NCI-H2196 (cell line): ENCODE measurements at regions not wholly inside any gene's neighbourhood (a gene's known extent, or its start where the extent isn't known, plus 50 kb on each side); places are given as distances from the start of the nearest gene placed in this dataset.

ENCODE experiments used
- DNase-seq: peaks from one replicate; lab custom pipeline; 2025; ENCODE audit not compliant: unreplicated experiment; lab: John Stamatoyannopoulos, UW

DNA sequence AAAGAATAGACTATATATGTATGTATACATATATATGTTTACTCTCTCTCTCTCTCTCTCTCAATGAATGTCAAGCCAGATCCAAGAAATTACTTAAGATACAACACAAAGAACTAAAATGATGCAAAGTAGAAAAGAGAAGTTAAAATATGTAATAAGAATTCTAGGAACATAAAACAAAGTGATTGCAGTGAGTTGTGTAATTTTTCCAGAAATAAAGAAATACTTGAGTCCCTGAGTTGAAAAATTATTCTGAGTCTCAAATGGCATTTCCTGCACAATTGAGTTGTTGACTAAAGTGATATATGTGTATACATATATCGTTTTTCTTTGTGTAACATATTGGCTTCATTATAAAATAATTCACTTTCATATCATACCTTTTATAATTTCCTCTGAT lies 262.4 kb downstream of the INSIG2 start:
- no peak for DNase-seq

DNA sequence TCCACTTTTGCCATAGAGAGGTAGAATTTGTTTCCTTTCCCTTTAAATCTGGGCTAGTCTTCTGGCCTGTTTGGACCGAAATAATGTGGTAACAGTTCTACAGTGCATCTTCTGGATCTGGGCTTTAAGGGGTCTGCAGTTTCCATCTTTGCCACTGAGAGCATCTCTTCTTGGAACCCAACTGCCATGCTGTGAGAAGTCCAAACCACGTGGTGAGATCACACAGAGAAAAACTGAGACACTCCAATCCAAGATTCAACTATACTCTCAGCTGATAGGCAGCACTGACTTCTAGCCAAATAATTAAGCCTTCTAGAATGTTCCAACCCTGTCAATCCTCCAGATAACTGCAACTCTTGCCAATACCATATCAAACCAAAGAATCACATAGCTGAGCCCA lies 261.1 kb downstream of the INSIG2 start:
- DNase-seq: no peak

DNA sequence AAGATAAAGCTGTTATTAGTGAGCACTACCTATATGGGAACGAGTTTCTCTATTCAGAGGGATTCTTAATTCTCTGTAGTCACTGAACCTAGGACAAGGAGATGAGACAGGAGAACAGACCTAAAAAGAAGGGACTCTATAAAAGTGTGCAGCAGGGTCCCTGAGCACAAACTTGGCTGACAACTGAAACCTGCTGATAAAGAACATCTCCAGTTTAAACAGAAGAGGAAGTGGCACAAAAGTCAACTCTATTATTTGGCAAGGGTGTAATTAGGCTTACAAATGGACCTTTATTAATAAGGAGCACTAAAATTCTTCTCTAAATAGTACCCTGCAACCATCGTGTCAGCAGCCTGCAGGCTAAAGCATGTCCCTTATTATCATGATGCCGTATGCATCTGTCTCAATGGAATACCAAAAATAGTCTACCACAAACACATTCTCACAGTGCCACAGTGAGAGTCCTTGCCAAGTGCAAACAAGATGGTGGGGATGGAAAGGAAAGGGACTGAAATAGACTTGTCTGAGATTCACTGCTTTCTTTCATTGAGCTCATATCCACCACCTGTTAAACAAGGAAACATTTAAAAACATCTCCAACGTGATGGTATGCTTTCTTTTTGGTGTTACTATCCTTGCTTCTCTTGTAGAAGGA lies 260.2 kb downstream of the INSIG2 start:
- DNase-seq: no peak

DNA sequence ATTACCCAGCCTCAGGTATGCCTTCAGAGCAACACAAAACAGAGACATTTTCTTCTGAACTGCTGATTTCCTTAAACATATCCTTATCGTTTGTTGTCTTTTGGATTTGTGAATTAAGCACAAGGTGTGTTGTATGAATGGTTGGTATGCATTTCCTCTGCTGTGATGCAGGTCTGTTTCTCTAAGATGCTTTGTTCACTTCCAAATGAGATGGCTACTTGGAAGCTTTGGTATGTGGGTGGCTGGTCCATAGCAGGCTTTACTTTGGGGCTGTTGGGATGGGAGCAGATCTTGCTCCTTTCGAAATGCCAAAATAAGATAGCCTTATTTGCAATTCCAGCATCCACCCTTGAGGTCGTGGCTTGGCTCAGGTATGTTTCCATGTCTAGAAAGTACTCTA lies 257.2 kb downstream of the INSIG2 start:
- DNase-seq: no peak

DNA sequence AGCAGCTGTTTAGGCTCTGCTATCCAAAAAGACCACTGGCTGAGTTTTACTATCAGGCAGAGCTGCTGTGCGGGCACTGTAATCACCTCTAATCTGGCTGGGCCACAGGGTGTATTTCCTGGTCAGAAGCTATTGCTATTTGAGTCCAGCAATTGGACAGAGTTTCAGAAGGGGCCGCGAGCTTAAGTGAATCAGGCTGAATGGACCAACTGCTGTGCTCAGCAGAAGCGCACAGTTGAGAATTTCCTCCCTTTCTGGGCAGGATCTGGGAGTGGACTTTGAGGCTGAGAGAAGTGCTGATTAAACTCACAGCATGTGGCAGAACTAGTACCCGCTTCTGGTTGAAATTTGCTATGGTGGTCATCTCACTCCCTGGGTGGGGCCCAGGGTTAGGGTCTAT lies 251.8 kb downstream of the INSIG2 start:
- DNase-seq: no peak

DNA sequence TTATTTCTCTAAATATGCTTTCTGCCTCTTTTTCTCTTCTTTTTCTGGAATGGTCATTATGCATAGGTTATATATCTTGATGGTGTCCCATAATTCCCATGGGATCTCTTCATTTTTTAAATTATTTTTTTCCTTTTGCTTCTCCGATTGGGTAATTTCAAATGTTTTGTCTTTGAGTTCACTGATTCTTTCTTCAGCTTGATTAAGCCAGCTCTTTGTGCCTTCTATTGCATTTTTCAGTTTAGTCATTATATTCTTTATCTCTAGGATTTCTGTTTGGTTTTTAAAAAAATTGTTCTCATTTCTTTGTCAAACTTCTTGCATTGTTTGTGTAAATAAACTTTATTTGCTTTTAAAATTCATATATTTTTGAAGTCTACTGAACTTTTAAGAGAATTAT lies 251.1 kb downstream of the INSIG2 start:
- no peak for DNase-seq

DNA sequence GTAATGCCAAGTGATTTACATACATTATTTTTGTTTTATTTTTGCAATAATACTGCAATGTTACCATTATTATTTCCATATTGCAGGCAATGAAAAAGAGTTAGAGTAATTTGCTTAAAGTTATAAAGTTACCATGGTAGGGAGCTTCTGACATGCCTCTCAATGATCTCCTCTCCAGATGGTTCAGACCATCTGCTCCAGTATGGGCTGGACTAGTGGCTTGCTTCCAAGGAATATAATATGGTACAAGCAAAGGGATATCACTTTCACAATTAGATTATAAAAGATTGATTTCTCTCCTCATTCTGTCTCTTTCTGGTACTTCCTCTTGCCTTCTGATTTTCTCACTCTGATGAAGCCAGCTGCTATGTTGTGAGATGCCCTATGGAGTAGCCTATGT lies 245.4 kb downstream of the INSIG2 start:
- DNase-seq: no peak

DNA sequence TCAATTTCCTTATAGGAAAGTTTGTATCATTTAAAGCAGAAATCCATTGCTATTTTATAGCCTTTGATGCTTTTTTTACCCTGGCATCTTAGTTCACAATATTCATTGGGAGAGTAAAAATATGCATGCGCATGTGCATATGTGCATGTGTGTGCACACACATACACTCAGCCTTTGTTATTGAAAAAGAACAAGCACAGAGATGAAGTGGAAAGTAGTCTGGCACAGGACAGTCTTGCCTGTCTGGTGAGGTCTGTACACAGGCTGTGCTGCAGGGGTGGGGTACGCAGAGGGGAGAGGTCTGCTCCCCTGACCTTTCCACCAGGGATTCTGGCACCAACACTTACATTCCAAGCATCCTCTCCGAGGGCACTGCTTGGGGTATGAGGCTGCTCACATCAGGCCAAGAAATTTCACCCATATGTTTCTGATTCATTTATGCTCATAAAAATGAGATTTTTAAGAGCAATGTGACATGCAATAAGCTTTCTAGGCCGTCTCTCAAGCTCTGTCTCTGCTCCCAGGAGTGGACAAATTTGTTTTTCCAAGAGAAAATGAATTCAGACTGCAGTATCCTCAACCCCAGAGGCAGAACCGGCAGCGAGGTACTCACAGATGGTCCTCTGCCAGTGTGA lies 237.2 kb downstream of the INSIG2 start:
- DNase-seq: no peak

DNA sequence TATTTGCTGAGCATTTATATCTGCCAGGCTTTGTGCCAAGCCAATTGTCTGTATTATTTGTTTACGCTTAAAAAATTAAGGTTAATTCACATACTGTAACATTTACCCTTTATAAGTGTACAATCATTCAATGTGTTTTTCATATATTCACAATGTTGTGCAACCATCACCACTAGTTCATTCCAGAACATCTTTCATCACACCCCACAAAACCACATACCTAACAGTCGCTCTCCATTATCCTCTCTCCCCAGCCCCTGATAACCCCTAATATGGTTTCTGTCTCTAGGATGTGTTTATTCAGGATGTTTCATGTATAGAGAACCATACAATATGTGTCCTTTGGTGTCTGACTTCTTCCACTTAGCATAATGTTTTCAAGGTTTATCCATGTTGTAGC lies 234.1 kb downstream of the INSIG2 start:
- DNase-seq: no peak

DNA sequence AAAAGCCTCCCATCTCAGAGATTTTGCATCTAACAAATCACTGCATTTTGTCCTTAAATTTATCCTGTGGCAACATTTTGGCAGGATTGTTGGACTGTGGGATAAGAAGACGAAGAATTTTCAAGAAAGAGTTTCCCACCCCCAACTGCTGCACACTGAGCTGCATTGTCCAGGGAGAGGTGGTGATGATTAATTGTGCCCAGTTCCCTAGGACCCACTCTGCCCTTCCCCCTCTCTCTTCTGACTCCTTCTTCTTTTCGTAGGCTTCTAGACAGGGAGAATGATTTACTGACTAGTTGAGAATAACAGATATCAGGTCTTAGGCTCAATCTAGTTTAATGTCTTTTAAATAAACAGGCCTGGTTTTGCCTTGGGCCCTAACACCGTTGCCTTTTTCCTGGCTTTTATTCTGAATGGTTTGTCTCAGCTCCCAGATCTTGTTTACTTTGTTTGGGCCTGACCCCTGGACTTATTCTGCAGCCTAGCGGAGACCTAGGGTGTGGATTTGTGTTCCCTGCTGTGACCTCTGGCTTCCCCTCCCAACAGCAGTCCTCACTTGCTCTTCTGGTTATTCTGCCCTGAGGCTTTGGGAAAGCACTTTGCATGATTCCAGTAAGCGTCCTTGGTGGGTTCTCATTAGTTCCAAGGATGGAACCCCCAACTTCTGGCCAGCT lies 233.3 kb downstream of the INSIG2 start:
- DNase-seq: no peak

DNA sequence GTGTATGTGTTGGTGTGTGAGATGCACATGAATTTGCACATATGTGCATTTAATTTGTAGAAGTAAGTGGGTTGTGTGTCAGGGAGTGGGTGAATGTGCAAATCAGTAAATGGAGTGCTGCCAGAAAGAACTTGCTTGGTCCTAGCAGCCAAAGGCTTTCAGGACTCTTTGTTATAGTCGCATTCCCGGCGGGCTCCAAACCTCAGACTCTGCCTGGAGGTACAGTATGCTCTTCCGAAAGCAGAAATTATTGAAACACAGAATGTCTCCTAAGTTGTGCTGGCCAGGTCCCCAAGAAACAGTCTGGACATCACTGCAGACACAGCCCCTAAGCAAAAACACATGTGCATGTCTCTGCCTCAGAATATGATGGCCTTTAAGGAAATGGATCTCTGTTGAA lies 232.4 kb downstream of the INSIG2 start:
- DNase-seq: no peak

DNA sequence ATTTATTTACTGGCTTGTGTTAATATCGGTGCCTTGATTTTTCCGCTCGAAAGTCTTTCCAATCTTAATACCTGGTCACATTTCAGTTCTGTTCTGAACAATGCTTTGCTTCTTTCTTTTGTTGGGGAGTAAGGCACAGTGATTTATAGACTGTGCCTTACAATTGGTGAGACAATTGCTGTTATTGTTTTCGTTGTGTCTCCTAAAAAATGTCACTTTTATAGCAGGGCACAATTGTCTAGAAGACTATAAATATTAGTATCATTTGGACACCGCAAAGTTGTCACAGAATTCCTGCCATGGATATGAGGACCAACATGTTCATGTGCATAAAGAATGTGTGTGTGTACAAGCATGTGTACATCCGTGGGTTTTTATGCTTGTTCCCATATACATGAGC lies 231.9 kb downstream of the INSIG2 start:
- no peak for DNase-seq

DNA sequence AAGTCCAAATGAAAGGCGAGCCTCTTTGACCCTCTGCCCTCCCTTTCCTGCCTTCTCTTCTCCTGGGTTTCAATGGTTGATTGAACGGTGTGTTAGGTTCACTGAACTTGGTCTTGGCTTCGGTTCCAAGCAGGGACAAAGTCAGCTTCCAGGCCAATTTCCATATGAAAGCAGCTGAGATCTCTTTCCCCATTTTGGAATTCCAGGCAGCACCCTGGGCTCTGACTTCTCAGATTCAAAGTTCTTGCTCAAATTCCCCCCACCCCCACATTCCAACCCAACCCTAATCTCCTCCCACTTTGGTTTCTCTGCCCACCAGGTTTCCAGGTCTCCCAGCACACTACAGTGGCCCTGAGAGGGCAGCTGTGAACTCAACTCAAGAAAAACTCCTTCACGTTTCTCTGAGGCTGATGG lies 231.0 kb downstream of the INSIG2 start:
- no peak for DNase-seq

DNA sequence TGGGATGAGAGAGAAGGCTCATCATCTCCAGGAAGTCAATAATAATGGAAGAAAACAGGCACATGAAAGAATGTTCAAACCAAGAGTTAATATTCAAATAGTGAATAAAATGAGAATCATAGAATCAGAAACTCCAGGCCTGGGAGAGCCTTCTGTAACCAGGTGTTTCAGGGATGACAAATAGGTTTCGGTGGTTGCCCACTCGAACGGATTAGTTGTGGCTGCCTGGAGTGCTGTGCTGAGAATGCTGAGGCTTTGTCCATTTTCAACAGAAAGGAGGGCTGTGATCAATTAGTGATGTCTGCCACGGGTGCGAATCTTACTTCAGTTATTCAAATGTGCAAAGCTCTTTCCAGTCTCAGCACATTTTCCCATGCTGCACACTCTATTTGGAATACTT lies 227.3 kb downstream of the INSIG2 start:
- DNase-seq: no peak

DNA sequence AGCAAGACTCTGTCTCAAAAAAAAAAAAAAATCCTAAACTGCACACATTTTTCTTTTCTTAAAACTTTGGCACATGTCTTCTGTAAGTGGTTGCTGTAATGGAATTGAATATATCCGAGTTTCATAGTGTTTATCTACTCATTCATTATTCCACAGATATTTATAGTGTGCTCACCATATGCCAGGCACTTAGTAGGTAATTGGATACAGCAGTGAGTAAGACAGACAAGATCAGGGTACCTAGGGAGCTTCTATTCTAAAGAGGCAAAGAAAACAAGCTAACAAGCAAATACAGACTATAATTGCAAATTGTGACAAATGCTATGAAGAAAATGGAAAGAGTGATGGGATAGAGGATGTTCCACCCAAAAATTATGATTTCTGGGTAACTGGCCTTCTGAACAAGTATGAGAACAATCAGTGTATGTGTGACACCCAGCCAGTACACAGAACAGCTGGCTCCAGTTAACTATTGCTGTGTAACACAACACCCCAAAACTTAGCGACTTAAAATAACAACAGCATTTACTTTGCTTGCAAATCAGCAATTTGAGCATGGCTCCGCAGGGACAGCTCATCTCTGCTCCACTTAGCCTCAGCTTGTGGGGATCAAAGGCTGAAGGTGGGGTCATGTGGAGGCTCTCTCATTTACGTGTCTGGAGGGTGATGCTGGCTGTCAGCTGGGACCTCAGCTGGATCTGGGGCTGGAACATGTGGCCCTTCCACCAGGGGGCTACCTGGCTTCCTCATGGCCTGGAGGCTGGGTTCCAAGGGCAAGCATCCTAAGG lies 224.9 kb downstream of the INSIG2 start:
- DNase-seq: no peak

DNA sequence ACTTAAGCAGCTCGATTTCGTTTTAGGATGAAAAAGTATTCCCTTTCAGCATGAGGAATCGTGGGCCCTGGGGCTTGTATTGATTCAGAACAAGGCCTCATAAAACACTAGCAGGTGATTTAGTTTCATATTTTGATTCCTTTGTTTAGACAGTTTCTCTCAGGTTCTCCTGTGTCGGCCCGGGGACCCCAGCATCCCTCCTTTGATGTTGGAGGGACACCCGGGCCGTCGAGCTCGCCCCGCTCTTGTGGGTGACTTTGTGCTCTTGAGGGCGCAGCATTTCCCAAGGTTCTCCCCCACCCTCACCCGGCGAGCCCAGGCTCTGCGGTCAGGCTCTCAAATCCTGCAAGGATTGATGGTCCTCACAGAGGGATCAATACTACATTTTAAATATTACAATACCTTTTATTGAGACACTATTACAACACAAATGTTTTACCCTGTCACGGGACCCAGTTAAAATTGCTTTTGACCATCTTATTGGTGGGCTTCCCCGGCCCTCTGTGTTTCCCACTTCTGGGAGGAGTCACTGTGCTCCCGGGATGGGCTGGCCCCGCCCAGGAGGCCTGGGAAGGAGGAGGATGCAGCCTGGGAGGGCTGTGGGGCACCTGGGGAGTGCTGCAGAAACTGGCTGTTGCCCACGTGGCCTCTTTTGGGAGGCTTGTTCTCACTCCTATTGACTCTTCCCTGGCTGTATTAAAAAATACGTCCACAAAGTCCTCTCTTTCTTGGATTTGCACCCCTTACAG lies 222.6 kb downstream of the INSIG2 start:
- no peak for DNase-seq

DNA sequence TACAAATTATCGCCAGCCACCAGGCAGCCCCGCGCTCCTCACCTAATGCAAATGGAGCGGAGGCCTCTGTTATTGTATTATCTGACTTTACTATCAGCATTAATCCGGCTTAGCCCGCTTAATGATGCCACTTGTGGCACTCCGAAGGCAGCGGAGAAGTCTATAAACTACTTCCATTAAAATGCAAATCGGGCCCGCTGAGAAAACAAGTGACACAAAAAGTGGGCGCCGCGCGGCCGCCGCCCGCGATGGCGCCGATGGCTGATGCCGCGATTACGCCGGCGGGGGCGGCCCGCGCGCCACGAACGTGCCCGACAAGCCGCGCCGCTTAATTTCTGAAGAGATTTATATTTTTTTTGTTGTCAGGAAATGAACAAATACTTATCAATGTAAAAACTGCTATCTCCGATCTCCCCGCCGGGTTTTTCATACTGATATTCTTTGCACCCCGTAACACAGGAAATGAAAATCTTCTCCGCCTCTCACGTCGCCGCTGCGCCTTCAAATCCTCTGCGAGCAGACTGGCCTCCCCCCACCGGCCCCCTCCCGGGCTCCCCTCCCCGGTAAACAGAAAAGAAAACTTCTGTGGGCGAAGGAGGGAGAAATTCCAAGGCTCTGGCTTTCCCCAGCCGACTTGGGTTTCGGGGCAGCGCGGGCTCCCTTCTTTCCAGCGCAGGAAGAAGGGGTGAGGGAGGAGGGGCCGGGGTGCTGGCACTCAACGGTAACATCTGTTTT lies 221.8 kb downstream of the INSIG2 start:
- DNase-seq: peak; percentile 4

DNA sequence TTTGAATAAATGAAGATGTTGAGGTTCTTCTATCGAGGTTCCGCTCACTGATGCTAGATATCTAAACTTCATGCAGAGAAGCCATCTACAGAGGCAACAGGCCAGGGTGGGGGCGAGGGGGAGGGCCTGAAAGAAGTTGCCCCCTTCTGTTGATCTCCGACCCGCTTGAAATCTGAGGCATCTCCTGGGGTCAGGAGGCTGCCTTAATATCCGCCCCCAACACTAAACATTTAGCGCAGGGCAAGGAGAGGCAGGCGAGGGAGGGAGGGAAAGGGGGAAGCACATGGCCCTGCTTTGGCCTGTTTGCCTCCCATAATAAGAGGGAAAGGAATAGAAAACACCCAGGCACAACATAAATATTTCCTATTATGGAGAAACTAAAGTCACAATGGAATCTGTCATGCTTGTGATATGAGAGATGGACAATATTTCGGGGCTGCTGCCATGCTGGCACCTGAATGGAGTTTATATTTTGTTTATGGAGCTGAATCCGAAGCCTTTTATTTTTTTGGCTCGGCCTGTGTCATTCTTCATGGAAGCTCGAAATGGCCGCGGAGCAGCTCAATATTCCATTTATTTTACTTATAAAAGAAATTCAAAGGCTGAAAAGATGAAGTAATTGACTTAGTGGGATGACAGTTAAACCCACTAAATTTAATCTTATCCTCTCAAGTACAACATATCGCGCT lies 221.1 kb downstream of the INSIG2 start:
- no peak for DNase-seq

DNA sequence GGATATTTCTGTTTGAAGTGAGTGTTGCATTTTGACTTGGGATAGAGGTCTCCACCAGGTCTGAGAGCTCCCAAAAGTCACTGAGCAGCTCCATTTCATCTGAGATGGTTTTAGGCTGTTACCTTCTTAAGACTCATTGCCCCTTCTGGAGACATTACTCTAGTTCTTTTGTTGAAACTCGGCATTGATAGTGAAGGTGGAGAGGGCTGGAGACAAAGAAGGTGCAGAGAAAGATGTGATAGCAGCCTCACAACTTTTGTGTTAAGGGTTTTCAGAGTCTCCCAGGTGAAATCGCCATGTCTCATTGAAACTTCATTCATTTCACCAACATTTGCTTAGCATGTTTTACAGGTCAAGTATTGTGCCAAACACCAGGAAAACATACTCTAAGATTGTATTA lies 219.6 kb downstream of the INSIG2 start:
- no peak for DNase-seq

DNA sequence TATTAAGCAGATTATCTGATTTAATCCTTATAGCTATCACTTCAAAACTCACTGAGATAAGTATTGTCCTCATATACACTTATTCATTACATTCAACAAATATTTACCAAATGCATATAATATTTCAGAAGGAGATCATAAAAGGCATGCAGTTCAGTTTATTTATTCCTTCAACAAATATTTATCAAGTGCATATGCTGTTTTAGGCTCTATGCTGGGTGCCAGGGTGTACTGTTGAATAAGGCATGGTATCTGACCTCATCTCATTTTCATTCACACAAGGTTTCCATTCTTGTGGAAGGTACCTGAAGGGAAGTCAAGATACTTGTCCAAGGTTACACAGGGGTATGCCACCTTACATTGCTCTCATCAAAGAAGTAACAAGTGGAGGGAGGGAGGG lies 213.0 kb downstream of the INSIG2 start:
- DNase-seq: no peak
